ENCODE measurements at regions not wholly inside any gene's neighbourhood (a gene's known extent, or its start where the extent isn't known, plus 50 kb on each side); places are given as distances from the start of the nearest gene placed in this dataset.

- peak; percentile 44 for TF ChIP-seq CTCF (CRISPR knock-in tag; IDR thresholded peaks at IDR 0.05)
- TF ChIP-seq TIGD3 (CRISPR knock-in tag; IDR thresholded peaks at IDR 0.05; ENCODE audit: borderline replicate concordance) = no peak
- TF ChIP-seq ZNF207 (IDR thresholded peaks at IDR 0.05; ENCODE audit: borderline replicate concordance) = no peak
- peak; percentile 90 for TF ChIP-seq HOXA5 (CRISPR knock-in tag; IDR thresholded peaks at IDR 0.05)
- peak; percentile 67 for TF ChIP-seq MEF2D (CRISPR knock-in tag; IDR thresholded peaks at IDR 0.05)
- TF ChIP-seq, protein P1, sequence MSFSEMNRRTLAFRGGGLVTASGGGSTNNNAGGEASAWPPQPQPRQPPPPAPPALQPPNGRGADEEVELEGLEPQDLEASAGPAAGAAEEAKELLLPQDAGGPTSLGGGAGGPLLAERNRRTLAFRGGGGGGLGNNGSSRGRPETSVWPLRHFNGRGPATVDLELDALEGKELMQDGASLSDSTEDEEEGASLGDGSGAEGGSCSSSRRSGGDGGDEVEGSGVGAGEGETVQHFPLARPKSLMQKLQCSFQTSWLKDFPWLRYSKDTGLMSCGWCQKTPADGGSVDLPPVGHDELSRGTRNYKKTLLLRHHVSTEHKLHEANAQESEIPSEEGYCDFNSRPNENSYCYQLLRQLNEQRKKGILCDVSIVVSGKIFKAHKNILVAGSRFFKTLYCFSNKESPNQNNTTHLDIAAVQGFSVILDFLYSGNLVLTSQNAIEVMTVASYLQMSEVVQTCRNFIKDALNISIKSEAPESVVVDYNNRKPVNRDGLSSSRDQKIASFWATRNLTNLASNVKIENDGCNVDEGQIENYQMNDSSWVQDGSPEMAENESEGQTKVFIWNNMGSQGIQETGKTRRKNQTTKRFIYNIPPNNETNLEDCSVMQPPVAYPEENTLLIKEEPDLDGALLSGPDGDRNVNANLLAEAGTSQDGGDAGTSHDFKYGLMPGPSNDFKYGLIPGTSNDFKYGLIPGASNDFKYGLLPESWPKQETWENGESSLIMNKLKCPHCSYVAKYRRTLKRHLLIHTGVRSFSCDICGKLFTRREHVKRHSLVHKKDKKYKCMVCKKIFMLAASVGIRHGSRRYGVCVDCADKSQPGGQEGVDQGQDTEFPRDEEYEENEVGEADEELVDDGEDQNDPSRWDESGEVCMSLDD (CRISPR knock-in tag; IDR thresholded peaks at IDR 0.05; ENCODE audit: borderline replicate concordance) = peak; percentile 66; the same call in 1 of the 2 replicates
- peak; percentile 86 for TF ChIP-seq NRL (CRISPR knock-in tag; IDR thresholded peaks at IDR 0.05; ENCODE audit: borderline replicate concordance)
- peak; percentile 83 for TF ChIP-seq ZNF574 (CRISPR knock-in tag; IDR thresholded peaks at IDR 0.05)
- peak; percentile 73; the same call in 1 of the 2 replicates for TF ChIP-seq ZNF317 (CRISPR knock-in tag; IDR thresholded peaks at IDR 0.05)
- TF ChIP-seq THAP9 (CRISPR knock-in tag; IDR thresholded peaks at IDR 0.05; ENCODE audit: borderline replicate concordance) = peak; percentile 52
- TF ChIP-seq MATR3 (CRISPR knock-in tag; IDR thresholded peaks at IDR 0.05) = no peak
- TF ChIP-seq KAT7 (CRISPR knock-in tag; IDR thresholded peaks at IDR 0.05; ENCODE audit: borderline replicate concordance) = peak; percentile 48; the same call in 1 of the 2 replicates
- TF ChIP-seq NCOR1 (IDR thresholded peaks at IDR 0.05; ENCODE audit: borderline replicate concordance, low read length) = peak; percentile 87; the same call in 1 of the 2 replicates
Observed at GRCh38 chr16:85515830-85516397, 97.2 kb upstream of the GSE1 start (continued).
